ENCODE measurements at regions not wholly inside any gene's neighbourhood (a gene's known extent, or its start where the extent isn't known, plus 50 kb on each side); places are given as distances from the start of the nearest gene placed in this dataset.
"Not testable (repeated sequence)": the region's sequence is repeated elsewhere in the genome, so short reads cannot be mapped to it uniquely, and the experiment has no call there.

GRCh38 chr16:70037913-70038312, 76.2 kb upstream of the PDPR start:
- not testable (repeated sequence) for H3K9me2 ChIP-seq (replicated peaks; ENCODE audit: insufficient read depth, low read length); H3K9me3 ChIP-seq (ENCODE audit: insufficient read depth, low read length); H3K27ac ChIP-seq (ENCODE audit: low read depth, low read length)

DNA sequence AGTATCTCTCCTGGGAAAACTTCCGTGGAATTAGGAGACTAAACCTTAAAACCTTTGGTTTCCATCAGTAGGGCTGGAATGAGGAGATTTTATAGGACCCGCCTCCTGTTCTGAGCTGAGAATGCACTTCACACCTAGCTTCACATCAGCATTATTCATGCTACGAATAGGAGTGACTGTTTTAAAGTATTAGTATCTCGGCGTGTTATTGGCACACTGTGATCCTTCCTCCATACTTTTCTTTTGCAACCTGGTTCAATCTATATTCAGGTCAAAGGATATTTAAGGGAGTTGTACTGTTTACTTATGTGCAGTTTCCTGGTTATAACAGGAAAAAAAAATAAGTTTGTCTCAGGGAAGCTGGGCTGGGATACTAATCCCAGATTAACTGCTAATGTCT, 73.6 kb upstream of the PDPR start:
- not testable (repeated sequence) for H3K9me2 ChIP-seq (replicated peaks; ENCODE audit: insufficient read depth, low read length); H3K27ac ChIP-seq (ENCODE audit: low read depth, low read length); H3F3A ChIP-seq (ENCODE audit: insufficient read depth); H3K4me2 ChIP-seq (ENCODE audit: low read depth, low read length, poor library complexity, severe bottlenecking); H2AFZ ChIP-seq (ENCODE audit: low read depth, low read length, severe bottlenecking); H3K36me3 ChIP-seq (ENCODE audit: low read length); H3K9me3 ChIP-seq (ENCODE audit: insufficient read depth, low read length); H3K27me3 ChIP-seq (ENCODE audit: low read length); H4K20me1 ChIP-seq (ENCODE audit: low read depth, low read length); H3K79me2 ChIP-seq (ENCODE audit: insufficient read depth, low read length); H3K4me3 ChIP-seq (ENCODE audit: insufficient read depth, low read length, poor library complexity, severe bottlenecking); H3K9ac ChIP-seq (ENCODE audit: low read length)

More at GRCh38 chr16:70037913-70038312, 76.2 kb upstream of the PDPR start:
- not testable (repeated sequence) for H3K9ac ChIP-seq (ENCODE audit: low read length); H3K79me2 ChIP-seq (ENCODE audit: insufficient read depth, low read length); H4K20me1 ChIP-seq (ENCODE audit: low read depth, low read length); H3K4me2 ChIP-seq (ENCODE audit: low read depth, low read length, poor library complexity, severe bottlenecking); H2AFZ ChIP-seq (ENCODE audit: low read depth, low read length, severe bottlenecking); H3K4me3 ChIP-seq (ENCODE audit: insufficient read depth, low read length, poor library complexity, severe bottlenecking); H3K36me3 ChIP-seq (ENCODE audit: low read length); H3F3A ChIP-seq (ENCODE audit: insufficient read depth); H3K27me3 ChIP-seq (ENCODE audit: low read length)

DNA sequence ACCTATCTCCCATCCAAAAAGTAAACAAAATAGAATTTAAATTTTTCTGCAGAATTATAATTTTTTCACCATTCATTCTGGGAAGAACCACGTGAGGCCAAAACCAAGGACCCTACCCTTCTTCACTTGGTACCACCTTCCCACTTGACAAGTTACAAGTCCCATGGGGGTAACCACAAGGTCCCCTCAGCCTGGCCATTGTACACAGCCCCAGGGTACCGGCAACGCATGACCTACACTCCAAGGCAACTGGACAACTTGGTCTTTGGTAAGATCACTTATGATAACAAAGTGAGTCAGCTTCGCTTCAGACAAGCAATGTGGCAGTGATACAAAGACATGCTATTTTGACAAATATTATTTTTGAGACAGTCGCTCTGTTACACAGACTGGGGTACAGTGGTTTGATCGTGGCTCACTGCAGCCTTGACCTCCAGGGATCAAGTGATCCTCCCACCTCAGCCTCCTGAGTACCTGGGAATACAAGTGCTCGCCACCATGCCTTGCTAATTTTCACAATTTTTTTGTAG, 70.5 kb upstream of the PDPR start:
- H3K4me3 ChIP-seq (ENCODE audit: insufficient read depth, low read length, poor library complexity, severe bottlenecking); H3K9me3 ChIP-seq (ENCODE audit: insufficient read depth, low read length); H4K20me1 ChIP-seq (ENCODE audit: low read depth, low read length); H3K36me3 ChIP-seq (ENCODE audit: low read length); H3K79me2 ChIP-seq (ENCODE audit: insufficient read depth, low read length); H3K9ac ChIP-seq (ENCODE audit: low read length); H3K27me3 ChIP-seq (ENCODE audit: low read length); H2AFZ ChIP-seq (ENCODE audit: low read depth, low read length, severe bottlenecking); H3K27ac ChIP-seq (ENCODE audit: low read depth, low read length); H3F3A ChIP-seq (ENCODE audit: insufficient read depth); H3K9me2 ChIP-seq (replicated peaks; ENCODE audit: insufficient read depth, low read length); H3K4me2 ChIP-seq (ENCODE audit: low read depth, low read length, poor library complexity, severe bottlenecking): not testable (repeated sequence)

GRCh38 chr16:70046560-70046959, 67.6 kb upstream of the PDPR start:
- not testable (repeated sequence) for H3K79me2 ChIP-seq (ENCODE audit: insufficient read depth, low read length); H3K36me3 ChIP-seq (ENCODE audit: low read length); H3F3A ChIP-seq (ENCODE audit: insufficient read depth); H3K27me3 ChIP-seq (ENCODE audit: low read length); H3K4me3 ChIP-seq (ENCODE audit: insufficient read depth, low read length, poor library complexity, severe bottlenecking); H4K20me1 ChIP-seq (ENCODE audit: low read depth, low read length); H3K27ac ChIP-seq (ENCODE audit: low read depth, low read length); H3K9ac ChIP-seq (ENCODE audit: low read length); H3K9me2 ChIP-seq (replicated peaks; ENCODE audit: insufficient read depth, low read length); H3K9me3 ChIP-seq (ENCODE audit: insufficient read depth, low read length); H2AFZ ChIP-seq (ENCODE audit: low read depth, low read length, severe bottlenecking); H3K4me2 ChIP-seq (ENCODE audit: low read depth, low read length, poor library complexity, severe bottlenecking)

DNA sequence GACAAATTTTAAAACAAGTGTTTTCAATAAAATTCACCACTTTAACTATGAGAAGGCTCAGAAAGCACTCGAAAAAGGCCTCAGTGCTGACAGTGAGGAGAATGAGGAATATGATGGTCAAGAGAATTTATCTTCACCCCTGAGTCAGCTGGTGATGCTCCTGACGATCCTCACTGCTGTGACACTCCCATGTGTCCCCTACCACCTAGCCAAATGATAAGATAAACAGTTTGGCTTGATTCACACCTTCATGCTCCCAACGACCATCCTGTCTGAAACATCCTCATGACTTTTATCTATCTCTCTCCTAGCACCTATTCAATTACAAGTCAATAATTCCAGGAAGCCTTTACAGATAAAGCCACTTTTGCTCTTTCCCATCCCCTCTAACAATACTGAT, 66.0 kb upstream of the PDPR start:
- not testable (repeated sequence) for H3K9me3 ChIP-seq (ENCODE audit: insufficient read depth, low read length); H2AFZ ChIP-seq (ENCODE audit: low read depth, low read length, severe bottlenecking); H3K4me2 ChIP-seq (ENCODE audit: low read depth, low read length, poor library complexity, severe bottlenecking); H3K9me2 ChIP-seq (replicated peaks; ENCODE audit: insufficient read depth, low read length); H3K36me3 ChIP-seq (ENCODE audit: low read length); H3K27me3 ChIP-seq (ENCODE audit: low read length); H3K4me3 ChIP-seq (ENCODE audit: insufficient read depth, low read length, poor library complexity, severe bottlenecking); H3K27ac ChIP-seq (ENCODE audit: low read depth, low read length); H3K79me2 ChIP-seq (ENCODE audit: insufficient read depth, low read length); H3K9ac ChIP-seq (ENCODE audit: low read length); H4K20me1 ChIP-seq (ENCODE audit: low read depth, low read length); H3F3A ChIP-seq (ENCODE audit: insufficient read depth)

DNA sequence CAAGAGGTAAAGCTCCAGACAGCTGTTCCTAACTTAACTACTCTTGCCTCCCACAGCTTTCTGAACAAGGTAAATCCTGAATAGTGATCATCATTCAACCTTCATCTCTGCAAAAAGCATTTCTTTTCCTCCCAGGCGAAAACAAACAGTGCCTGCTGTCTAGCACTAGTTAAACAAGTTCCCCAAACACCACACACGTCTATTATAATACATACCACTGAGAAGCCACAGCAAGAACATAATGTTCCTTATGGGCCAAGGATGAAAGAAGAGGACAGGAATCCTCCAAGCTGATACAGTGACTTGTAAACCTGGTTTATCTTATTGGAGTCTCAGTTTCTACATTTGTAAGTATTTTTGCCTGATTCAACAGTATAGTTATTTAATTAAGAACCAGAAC, 56.1 kb upstream of the PDPR start:
- H3K27me3 ChIP-seq (ENCODE audit: low read length); H3K4me3 ChIP-seq (ENCODE audit: insufficient read depth, low read length, poor library complexity, severe bottlenecking); H3K9me3 ChIP-seq (ENCODE audit: insufficient read depth, low read length); H4K20me1 ChIP-seq (ENCODE audit: low read depth, low read length); H3K27ac ChIP-seq (ENCODE audit: low read depth, low read length); H3K9ac ChIP-seq (ENCODE audit: low read length); H3K9me2 ChIP-seq (replicated peaks; ENCODE audit: insufficient read depth, low read length); H3F3A ChIP-seq (ENCODE audit: insufficient read depth); H2AFZ ChIP-seq (ENCODE audit: low read depth, low read length, severe bottlenecking); H3K4me2 ChIP-seq (ENCODE audit: low read depth, low read length, poor library complexity, severe bottlenecking); H3K79me2 ChIP-seq (ENCODE audit: insufficient read depth, low read length); H3K36me3 ChIP-seq (ENCODE audit: low read length): not testable (repeated sequence)

DNA sequence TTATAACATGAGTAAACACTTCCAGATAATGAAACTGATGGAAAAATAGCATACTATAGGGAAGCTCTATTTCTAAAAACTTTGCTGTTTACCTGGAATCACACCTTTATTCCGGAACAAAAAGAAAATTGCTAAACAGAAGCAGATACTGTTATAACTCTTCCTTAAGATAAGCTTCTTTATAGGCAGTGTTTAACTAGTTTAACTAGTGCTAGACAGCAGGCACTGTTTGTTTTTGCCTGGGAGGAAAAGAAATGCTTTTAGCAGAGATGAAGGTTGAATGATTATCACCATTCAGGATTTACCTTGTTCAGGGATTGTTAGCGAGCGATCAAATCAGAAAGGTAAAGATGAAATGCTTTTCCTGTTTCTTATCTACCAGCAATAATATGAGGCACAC, 54.7 kb upstream of the PDPR start:
- H3K9me2 ChIP-seq (replicated peaks; ENCODE audit: insufficient read depth, low read length); H2AFZ ChIP-seq (ENCODE audit: low read depth, low read length, severe bottlenecking); H3K27me3 ChIP-seq (ENCODE audit: low read length); H3K27ac ChIP-seq (ENCODE audit: low read depth, low read length); H3K4me3 ChIP-seq (ENCODE audit: insufficient read depth, low read length, poor library complexity, severe bottlenecking); H3K79me2 ChIP-seq (ENCODE audit: insufficient read depth, low read length); H3K9me3 ChIP-seq (ENCODE audit: insufficient read depth, low read length); H3F3A ChIP-seq (ENCODE audit: insufficient read depth); H4K20me1 ChIP-seq (ENCODE audit: low read depth, low read length); H3K4me2 ChIP-seq (ENCODE audit: low read depth, low read length, poor library complexity, severe bottlenecking); H3K36me3 ChIP-seq (ENCODE audit: low read length); H3K9ac ChIP-seq (ENCODE audit: low read length): not testable (repeated sequence)

GRCh38 chr16:70060521-70061027, 53.6 kb upstream of the PDPR start:
- not testable (repeated sequence) for H3K9ac ChIP-seq (ENCODE audit: low read length); H3K4me2 ChIP-seq (ENCODE audit: low read depth, low read length, poor library complexity, severe bottlenecking); H3K36me3 ChIP-seq (ENCODE audit: low read length); H3K27ac ChIP-seq (ENCODE audit: low read depth, low read length); H3K27me3 ChIP-seq (ENCODE audit: low read length); H3K9me3 ChIP-seq (ENCODE audit: insufficient read depth, low read length); H2AFZ ChIP-seq (ENCODE audit: low read depth, low read length, severe bottlenecking); H3K79me2 ChIP-seq (ENCODE audit: insufficient read depth, low read length); H3K4me3 ChIP-seq (ENCODE audit: insufficient read depth, low read length, poor library complexity, severe bottlenecking); H4K20me1 ChIP-seq (ENCODE audit: low read depth, low read length); H3K9me2 ChIP-seq (replicated peaks; ENCODE audit: insufficient read depth, low read length); H3F3A ChIP-seq (ENCODE audit: insufficient read depth)
